ENCODE measurements at regions not wholly inside any gene's neighbourhood (a gene's known extent, or its start where the extent isn't known, plus 50 kb on each side); places are given as distances from the start of the nearest gene placed in this dataset.
A peak's percentile ranks its signal among the peaks of the same experiment; 100 is the strongest.

DNA sequence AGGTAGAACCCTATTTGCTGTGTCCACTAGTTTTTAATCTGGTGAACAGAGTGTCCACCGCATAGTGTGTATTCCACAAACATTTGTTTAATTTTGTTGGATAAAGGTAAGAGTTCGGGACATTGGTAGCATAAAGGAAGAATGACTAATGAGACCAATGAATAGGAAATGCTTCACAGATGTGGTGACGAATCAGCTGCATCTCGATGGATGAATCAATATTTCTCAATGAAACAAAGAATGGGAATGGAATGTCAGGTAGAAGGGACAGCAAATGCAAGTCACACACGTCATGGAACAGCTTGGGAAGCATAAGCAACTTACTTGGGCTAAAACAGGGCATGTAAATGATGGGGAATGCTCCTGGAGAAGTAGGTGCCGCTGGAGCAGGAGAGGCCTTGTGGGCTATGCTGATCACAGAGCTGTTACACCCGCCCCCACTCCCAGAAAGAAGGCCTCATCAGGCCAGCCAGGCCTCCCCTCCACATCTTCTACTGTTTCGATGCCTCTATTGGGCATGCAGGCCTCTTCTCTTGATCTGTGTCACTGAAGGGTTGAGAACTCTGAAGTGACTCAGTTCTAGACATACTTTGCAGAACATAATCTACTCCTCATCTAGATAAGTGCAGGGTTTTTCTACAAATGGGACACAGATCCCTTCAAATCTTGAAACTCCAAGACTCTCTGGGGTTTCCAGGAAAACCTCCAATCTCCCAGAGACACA, 120.0 kb upstream of the GADL1 start:
- ChIA-PET CTCF (ENCODE audit: low intra/inter-chr PET ratio, low total read pairs) (no interaction called here), POLR2A (no interaction called here)
- Histone ChIP-seq H3K9me3 (ENCODE audit: low read length) (no peaks in the 10 kb centered on the region), H3K4me1 (ENCODE audit: insufficient read depth, low read length) (no peaks in the 10 kb centered on the region), H4K20me1 (ENCODE audit: insufficient read depth, low read length) (no peaks in the 10 kb centered on the region), H3K9ac (ENCODE audit: insufficient read depth, low read depth, low read length) (no peak overlapping the region), H3K4me2 (ENCODE audit: low read depth, low read length) (no peak overlapping the region), H3K79me2 (ENCODE audit: insufficient read depth, low read length) (no peaks in the 10 kb centered on the region), H2AFZ (ENCODE audit: low read length) (no peak overlapping the region), H3K27me3 (ENCODE audit: control insufficient read depth in 1 of 2, insufficient read depth in 2 of 2, low read length in 2 of 2) (no peaks in the 10 kb centered on the region), H3K4me3 (replicated peaks in 1 of 3; ENCODE audit: insufficient read depth in 1 of 3, low read depth in 2 of 3, low read length in 3 of 3) (no peak overlapping the region), H3K27ac (ENCODE audit: extremely low read length, insufficient read depth, low read length) (no peak overlapping the region), H3K36me3 (replicated peaks in 1 of 2; ENCODE audit: control insufficient read depth in 1 of 2, insufficient read depth in 2 of 2, low read length in 2 of 2) (no peaks in the 10 kb centered on the region)
- intact Hi-C loops (cut with micrococcal nuclease; ENCODE audit: unreplicated experiment), result no loop called here
- in situ Hi-C loops (cut with HindIII; ENCODE audit: extremely low pct_ligation_motif_present, low pct_unique_long_range_greater_than_20kb), result no loop called here
- FAIRE-seq (no peak), ATAC-seq (no peak), DNase-seq (ENCODE audit: low spot score) (no peak)
- TF ChIP-seq CREB1 (IDR thresholded peaks at IDR 0.05) (0 out of 2 replicates have a peak, but pooled peaks have one; percentile 6), CREB1 (CRISPR knock-in tag; IDR thresholded peaks at IDR 0.05) (no peak), SNAPC2 (CRISPR knock-in tag; IDR thresholded peaks at IDR 0.05) (no peak)
- TF ChIP-seq, protein P1, sequence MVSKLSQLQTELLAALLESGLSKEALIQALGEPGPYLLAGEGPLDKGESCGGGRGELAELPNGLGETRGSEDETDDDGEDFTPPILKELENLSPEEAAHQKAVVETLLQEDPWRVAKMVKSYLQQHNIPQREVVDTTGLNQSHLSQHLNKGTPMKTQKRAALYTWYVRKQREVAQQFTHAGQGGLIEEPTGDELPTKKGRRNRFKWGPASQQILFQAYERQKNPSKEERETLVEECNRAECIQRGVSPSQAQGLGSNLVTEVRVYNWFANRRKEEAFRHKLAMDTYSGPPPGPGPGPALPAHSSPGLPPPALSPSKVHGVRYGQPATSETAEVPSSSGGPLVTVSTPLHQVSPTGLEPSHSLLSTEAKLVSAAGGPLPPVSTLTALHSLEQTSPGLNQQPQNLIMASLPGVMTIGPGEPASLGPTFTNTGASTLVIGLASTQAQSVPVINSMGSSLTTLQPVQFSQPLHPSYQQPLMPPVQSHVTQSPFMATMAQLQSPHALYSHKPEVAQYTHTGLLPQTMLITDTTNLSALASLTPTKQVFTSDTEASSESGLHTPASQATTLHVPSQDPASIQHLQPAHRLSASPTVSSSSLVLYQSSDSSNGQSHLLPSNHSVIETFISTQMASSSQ (IDR thresholded peaks at IDR 0.05; ENCODE audit: low read depth), result no peak
- TF ChIP-seq, protein P1 (CRISPR knock-in tag; IDR thresholded peaks at IDR 0.05; ENCODE audit: borderline replicate concordance), result no peak
- TF ChIP-seq, protein P2, sequence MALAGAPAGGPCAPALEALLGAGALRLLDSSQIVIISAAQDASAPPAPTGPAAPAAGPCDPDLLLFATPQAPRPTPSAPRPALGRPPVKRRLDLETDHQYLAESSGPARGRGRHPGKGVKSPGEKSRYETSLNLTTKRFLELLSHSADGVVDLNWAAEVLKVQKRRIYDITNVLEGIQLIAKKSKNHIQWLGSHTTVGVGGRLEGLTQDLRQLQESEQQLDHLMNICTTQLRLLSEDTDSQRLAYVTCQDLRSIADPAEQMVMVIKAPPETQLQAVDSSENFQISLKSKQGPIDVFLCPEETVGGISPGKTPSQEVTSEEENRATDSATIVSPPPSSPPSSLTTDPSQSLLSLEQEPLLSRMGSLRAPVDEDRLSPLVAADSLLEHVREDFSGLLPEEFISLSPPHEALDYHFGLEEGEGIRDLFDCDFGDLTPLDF (CRISPR knock-in tag; IDR thresholded peaks at IDR 0.05), result no peak
- 26% methylated on average over 5 of the region's 8 CpGs for whole genome bisulfite sequencing (ENCODE audit: low lambda C conversion rate)
- BruUV-seq (replicated peaks), result no TSS peak

Data from HepG2 (cell line).